Astrocyte of the cerebellum (primary cell): ENCODE measurements at regions not wholly inside any gene's neighbourhood (a gene's known extent, or its start where the extent isn't known, plus 50 kb on each side); places are given as distances from the start of the nearest gene placed in this dataset.

Experiments
- DNase-seq: peaks from one replicate; pipeline ENCODE4 v3.0.0-alpha.2; 2011; ENCODE audit warnings: low read depth
- H3K4me3 ChIP-seq: 2 replicates; pipeline ENCODE4 v1.5.1; 2011; ENCODE audit warnings: mild to moderate bottlenecking, low read depth, low read length, moderate library complexity
- in situ Hi-C: cut with HindIII; loops from 2 replicates; pipeline ENCODE4 v1.10.0; 2017; ENCODE audit warnings: low sequenced_read_pairs
- TF ChIP-seq, protein P1 (sequence below): IDR thresholded peaks from 2 replicates; pipeline ENCODE4 v1.5.1; 2012; ENCODE audit warnings: low read length, low read depth, moderate library complexity, mild to moderate bottlenecking; ENCODE audit errors: missing control alignments

DNA sequence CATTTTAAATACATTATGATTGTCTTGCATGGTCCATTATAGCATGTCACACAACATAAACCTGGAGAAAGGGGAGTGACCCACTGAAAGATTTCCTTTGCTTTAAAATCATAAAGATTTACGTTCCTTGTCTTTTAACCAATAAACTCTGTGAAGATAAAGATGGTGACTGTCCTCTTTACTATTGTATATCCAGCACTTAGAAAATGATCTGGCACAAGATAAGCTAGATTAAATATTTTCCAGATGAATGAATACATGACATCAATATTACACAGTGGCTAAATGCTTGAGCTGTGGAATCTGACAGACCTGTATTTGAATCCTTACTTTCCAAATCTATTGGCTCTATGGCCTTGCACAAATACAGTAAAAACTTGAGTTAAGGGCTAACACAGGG, 938.4 kb downstream of the SORCS1 start:
- no peak overlapping the region for H3K4me3 ChIP-seq
- TF ChIP-seq, protein P1, sequence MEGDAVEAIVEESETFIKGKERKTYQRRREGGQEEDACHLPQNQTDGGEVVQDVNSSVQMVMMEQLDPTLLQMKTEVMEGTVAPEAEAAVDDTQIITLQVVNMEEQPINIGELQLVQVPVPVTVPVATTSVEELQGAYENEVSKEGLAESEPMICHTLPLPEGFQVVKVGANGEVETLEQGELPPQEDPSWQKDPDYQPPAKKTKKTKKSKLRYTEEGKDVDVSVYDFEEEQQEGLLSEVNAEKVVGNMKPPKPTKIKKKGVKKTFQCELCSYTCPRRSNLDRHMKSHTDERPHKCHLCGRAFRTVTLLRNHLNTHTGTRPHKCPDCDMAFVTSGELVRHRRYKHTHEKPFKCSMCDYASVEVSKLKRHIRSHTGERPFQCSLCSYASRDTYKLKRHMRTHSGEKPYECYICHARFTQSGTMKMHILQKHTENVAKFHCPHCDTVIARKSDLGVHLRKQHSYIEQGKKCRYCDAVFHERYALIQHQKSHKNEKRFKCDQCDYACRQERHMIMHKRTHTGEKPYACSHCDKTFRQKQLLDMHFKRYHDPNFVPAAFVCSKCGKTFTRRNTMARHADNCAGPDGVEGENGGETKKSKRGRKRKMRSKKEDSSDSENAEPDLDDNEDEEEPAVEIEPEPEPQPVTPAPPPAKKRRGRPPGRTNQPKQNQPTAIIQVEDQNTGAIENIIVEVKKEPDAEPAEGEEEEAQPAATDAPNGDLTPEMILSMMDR: no peak
- in situ Hi-C loops: no loop called here
- DNase-seq: no peak

DNA sequence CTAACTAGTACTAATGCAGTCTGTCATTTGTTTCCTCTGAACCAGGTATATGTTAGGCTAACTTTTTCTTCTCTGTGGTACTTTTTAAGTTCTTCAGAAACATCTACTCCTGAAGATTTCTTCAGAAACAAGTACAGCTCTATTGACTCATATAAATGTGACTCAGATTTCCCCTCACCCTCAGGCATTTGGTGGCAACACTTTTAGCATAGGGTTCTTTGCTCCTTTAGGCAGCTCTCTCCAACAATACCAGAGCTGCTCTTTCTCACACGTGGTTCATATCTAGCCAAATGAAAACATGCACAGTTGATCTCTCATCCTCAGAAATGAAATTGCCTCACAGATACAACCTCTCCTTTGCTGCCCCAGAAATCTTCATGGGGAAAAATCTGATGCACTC, 939.8 kb downstream of the SORCS1 start:
- TF ChIP-seq, protein P1: no peak
- in situ Hi-C loops: no loop called here
- no peak for DNase-seq
- H3K4me3 ChIP-seq: no peak overlapping the region

DNA sequence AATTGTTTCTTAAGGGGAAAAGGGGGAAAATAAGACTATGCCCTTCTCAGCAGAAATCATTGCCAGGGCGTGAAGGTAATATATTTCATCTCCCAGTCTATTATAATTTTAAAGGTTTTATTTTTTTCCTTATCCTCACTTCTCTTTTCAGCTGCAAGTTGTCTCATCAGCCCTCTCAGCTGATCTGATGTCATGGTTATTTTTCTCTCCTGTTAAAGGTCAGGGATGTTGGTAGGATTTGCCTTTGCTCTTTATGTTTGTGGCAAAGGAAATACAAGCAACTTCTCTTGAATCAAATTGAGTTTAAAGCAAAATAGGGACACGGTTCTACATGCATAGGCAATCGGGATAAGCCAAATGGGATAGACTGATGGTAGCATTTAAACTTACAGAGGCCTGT, 946.9 kb downstream of the SORCS1 start:
- DNase-seq: no peak
- TF ChIP-seq, protein P1: no peak
- no peak overlapping the region for H3K4me3 ChIP-seq
- in situ Hi-C loops: loop anchor here (5.0 kb wide), 1 partner anchor 60 kb away; no protein-coding TSS in a partner anchor

DNA sequence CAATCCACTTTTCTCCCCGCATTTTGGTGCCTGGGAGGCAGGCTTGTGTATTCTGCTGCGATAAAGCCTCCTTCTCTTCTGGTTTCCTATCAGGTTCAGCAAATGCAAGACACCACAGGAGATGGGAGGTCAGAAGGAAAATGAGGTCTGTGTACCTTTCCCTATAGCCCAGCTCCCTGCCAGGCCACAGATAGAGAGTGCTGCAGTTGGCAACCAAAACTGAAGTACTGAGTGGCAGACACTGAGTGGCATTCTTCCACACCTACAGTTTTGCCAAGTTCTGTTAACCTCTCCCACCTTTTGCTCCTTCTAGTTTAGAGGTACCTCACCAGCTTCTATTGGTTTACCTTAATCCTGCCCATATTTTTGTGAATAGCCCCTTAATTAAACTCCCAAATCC, 948.4 kb downstream of the SORCS1 start:
- TF ChIP-seq, protein P1: no peak
- DNase-seq: no peak
- in situ Hi-C loops: loop anchor here (5.0 kb wide), 1 partner anchor 59 kb away; no protein-coding TSS in a partner anchor
- H3K4me3 ChIP-seq: no peak overlapping the region

DNA sequence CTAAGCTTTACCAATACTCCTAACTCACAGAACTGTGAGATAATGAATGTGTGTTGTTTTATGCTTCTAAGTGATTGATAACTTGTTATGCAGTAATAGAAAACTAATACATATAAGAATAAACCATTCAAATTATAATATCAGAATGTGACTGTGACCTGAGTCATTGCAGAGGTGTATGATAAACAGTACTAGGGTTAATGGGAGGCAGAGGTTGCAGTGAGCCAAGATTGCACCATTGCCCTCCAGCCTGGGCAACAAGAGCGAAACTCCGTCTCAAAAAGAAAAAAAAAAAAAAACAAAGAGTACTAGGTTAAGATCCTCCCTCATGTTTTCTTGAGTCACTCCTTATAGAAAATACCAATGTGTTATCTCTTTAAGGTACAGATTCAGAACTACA, 950.3 kb downstream of the SORCS1 start:
- no peak overlapping the region for H3K4me3 ChIP-seq
- no peak for DNase-seq
- in situ Hi-C loops: no loop called here
- TF ChIP-seq, protein P1: no peak

DNA sequence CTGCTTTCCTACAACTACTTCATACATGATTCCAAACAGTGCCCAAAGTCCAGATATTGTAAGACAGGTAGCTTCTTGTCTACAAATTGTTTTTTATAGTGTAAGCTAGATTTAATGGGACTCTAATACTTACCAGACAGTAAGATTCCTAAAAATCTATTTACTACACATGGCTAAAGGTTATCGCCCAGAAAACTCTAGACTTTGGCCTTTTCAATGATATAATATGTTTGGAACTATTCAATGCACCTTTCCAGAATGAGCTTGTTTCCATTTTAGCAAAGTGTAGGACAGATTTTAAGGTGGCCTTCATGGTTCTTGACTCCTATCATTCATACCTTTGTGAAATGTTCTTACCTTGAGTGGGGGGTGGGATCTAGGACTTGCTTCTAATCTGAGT, 951.0 kb downstream of the SORCS1 start:
- TF ChIP-seq, protein P1: no peak
- DNase-seq: no peak
- no peak overlapping the region for H3K4me3 ChIP-seq
- in situ Hi-C loops: no loop called here

DNA sequence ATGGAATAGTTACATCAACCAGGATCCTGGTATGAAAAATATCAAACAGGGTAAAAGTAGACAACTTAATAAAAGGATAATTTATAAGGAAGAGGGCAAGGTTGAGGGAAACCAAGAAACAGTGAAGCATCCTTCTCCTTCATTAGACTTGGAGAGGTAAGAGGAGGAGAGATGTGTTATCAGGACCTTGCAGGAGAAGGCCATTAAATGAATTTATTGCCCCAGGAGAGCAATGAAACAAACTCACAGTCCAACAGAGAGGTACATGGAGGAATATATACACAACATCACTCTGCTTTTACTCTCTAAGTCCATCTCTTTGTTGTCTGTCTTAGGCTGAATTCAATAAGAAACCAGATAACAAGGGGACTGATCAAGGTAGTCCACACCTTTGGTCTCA, 966.2 kb downstream of the SORCS1 start:
- in situ Hi-C loops: no loop called here
- H3K4me3 ChIP-seq: no peak overlapping the region
- TF ChIP-seq, protein P1: no peak
- no peak for DNase-seq
